ENCODE measurements at regions not wholly inside any gene's neighbourhood (a gene's known extent, or its start where the extent isn't known, plus 50 kb on each side); places are given as distances from the start of the nearest gene placed in this dataset.

DNA sequence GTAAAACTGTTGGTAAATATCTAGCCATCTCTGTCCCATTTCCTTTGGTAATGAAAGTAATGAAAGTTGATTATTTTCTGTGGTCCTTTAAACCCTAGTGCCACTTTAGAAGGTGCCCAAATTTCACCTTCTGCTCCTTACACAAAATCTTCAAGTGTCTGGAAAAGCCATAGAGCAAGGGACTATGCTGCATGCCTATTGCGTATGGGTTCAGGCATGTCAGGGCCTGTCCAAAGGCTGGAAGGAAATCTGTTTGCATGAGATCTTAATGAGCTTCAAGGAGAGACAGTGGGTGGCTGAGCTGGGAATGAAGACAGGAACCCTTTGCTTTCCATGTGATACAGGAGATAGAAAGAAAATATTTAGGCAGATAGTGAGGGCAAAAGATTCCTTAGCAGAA lies 66.6 kb upstream of the CCN6 start:
- no peak overlapping the region for H2AFZ ChIP-seq (ENCODE audit: low read depth, low read length, severe bottlenecking)
- H3K27me3 ChIP-seq (ENCODE audit: low read length), result no peaks in the 10 kb centered on the region
- H3K9me2 ChIP-seq (replicated peaks; ENCODE audit: insufficient read depth, low read length), result no peaks in the 10 kb centered on the region
- H3K27ac ChIP-seq (ENCODE audit: low read depth, low read length), result no peak overlapping the region
- no peaks in the 10 kb centered on the region for H3K9me3 ChIP-seq (ENCODE audit: insufficient read depth, low read length)
- no peaks in the 10 kb centered on the region for H3K36me3 ChIP-seq (ENCODE audit: low read length)
- H3F3A ChIP-seq (ENCODE audit: insufficient read depth), result no peaks in the 10 kb centered on the region
- H3K79me2 ChIP-seq (ENCODE audit: insufficient read depth, low read length), result no peaks in the 10 kb centered on the region
- no peak overlapping the region for H3K4me3 ChIP-seq (ENCODE audit: insufficient read depth, low read length, poor library complexity, severe bottlenecking)
- no peak overlapping the region for H3K4me2 ChIP-seq (ENCODE audit: low read depth, low read length, poor library complexity, severe bottlenecking)
- TF ChIP-seq EZH2phosphoT487 (conservative IDR thresholded peaks at IDR 0.05; ENCODE audit: low read length), result no peak
- no peak for TF ChIP-seq CTCF (IDR thresholded peaks at IDR 0.05; ENCODE audit: insufficient read depth, low read length, poor library complexity, severe bottlenecking)
- no peak overlapping the region for H3K9ac ChIP-seq (ENCODE audit: low read length)
- H4K20me1 ChIP-seq (ENCODE audit: low read depth, low read length), result no peaks in the 10 kb centered on the region

DNA sequence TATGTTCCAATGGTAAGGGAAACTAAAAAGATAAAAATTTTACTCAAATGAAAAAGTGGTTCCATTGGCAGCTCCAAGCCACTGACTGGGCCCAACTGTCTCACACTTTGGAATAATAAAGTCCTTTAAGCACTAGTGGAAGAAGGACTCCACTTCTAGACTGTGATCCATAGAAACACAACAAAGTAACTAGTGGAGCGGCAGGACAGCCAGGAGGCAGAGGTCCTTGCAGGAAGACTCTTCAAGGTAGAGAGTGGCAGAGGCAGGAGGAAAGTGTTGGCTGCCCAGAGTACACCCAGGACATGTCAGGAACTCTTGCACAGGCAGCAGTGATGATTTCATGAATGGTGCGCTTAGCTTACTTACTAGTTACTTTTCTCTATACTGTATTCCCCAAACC lies 65.0 kb upstream of the CCN6 start:
- H3K9me2 ChIP-seq (replicated peaks; ENCODE audit: insufficient read depth, low read length), result no peaks in the 10 kb centered on the region
- TF ChIP-seq EZH2phosphoT487 (conservative IDR thresholded peaks at IDR 0.05; ENCODE audit: low read length), result no peak
- no peak for TF ChIP-seq CTCF (IDR thresholded peaks at IDR 0.05; ENCODE audit: insufficient read depth, low read length, poor library complexity, severe bottlenecking)
- H3K9ac ChIP-seq (ENCODE audit: low read length), result no peak overlapping the region
- no peak overlapping the region for H3K4me2 ChIP-seq (ENCODE audit: low read depth, low read length, poor library complexity, severe bottlenecking)
- H3F3A ChIP-seq (ENCODE audit: insufficient read depth), result no peaks in the 10 kb centered on the region
- H3K9me3 ChIP-seq (ENCODE audit: insufficient read depth, low read length), result no peaks in the 10 kb centered on the region
- no peak overlapping the region for H2AFZ ChIP-seq (ENCODE audit: low read depth, low read length, severe bottlenecking)
- no peaks in the 10 kb centered on the region for H3K79me2 ChIP-seq (ENCODE audit: insufficient read depth, low read length)
- no peaks in the 10 kb centered on the region for H3K27me3 ChIP-seq (ENCODE audit: low read length)
- H3K4me3 ChIP-seq (ENCODE audit: insufficient read depth, low read length, poor library complexity, severe bottlenecking), result no peak overlapping the region
- no peaks in the 10 kb centered on the region for H4K20me1 ChIP-seq (ENCODE audit: low read depth, low read length)
- H3K36me3 ChIP-seq (ENCODE audit: low read length), result no peaks in the 10 kb centered on the region
- no peak overlapping the region for H3K27ac ChIP-seq (ENCODE audit: low read depth, low read length)

- Histone ChIP-seq H4K20me1 (ENCODE audit: low read depth, low read length) (no peaks in the 10 kb centered on the region), H3K27ac (ENCODE audit: low read depth, low read length) (no peak overlapping the region), H3K4me2 (ENCODE audit: low read depth, low read length, poor library complexity, severe bottlenecking) (no peak overlapping the region), H3K79me2 (ENCODE audit: insufficient read depth, low read length) (no peaks in the 10 kb centered on the region), H3K9me3 (ENCODE audit: insufficient read depth, low read length) (no peaks in the 10 kb centered on the region), H3K27me3 (ENCODE audit: low read length) (no peaks in the 10 kb centered on the region), H2AFZ (ENCODE audit: low read depth, low read length, severe bottlenecking) (no peak overlapping the region), H3K9ac (ENCODE audit: low read length) (no peak overlapping the region), H3F3A (ENCODE audit: insufficient read depth) (no peaks in the 10 kb centered on the region), H3K4me3 (ENCODE audit: insufficient read depth, low read length, poor library complexity, severe bottlenecking) (no peak overlapping the region), H3K9me2 (replicated peaks; ENCODE audit: insufficient read depth, low read length) (no peaks in the 10 kb centered on the region), H3K36me3 (ENCODE audit: low read length) (no peaks in the 10 kb centered on the region)
- no peak for TF ChIP-seq CTCF (IDR thresholded peaks at IDR 0.05; ENCODE audit: insufficient read depth, low read length, poor library complexity, severe bottlenecking)
- TF ChIP-seq EZH2phosphoT487 (conservative IDR thresholded peaks at IDR 0.05; ENCODE audit: low read length), result no peak
These were observed 64.2 kb upstream of the CCN6 start for GRCh38 chr6:111989743-111990142.

DNA sequence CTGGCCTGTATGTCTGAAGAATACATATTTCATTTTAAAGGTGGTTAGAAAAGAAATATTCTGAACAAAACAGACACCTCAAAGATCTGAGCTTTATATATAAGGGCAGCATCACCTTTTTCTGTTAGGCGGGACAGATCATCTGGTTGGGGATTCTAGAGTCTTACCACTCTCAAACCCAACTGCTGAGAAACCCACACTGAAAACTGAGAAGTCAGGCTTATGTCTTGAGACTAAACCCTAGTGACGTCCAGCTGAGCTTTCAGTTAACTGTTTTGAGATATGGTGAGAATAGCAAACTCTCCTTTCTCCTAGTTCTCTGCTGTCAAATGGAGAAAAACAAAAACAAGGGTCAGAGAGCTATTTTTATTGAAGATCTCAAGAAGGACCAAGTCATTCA lies 63.7 kb upstream of the CCN6 start:
- Histone ChIP-seq H3K9me3 (ENCODE audit: insufficient read depth, low read length) (no peaks in the 10 kb centered on the region), H3F3A (ENCODE audit: insufficient read depth) (no peaks in the 10 kb centered on the region), H3K4me3 (ENCODE audit: insufficient read depth, low read length, poor library complexity, severe bottlenecking) (no peak overlapping the region), H3K9me2 (replicated peaks; ENCODE audit: insufficient read depth, low read length) (no peaks in the 10 kb centered on the region), H2AFZ (ENCODE audit: low read depth, low read length, severe bottlenecking) (no peak overlapping the region), H3K79me2 (ENCODE audit: insufficient read depth, low read length) (no peaks in the 10 kb centered on the region), H3K36me3 (ENCODE audit: low read length) (no peaks in the 10 kb centered on the region), H4K20me1 (ENCODE audit: low read depth, low read length) (no peaks in the 10 kb centered on the region), H3K9ac (ENCODE audit: low read length) (no peak overlapping the region), H3K27me3 (ENCODE audit: low read length) (no peaks in the 10 kb centered on the region), H3K27ac (ENCODE audit: low read depth, low read length) (no peak overlapping the region), H3K4me2 (ENCODE audit: low read depth, low read length, poor library complexity, severe bottlenecking) (no peak overlapping the region)
- no peak for TF ChIP-seq EZH2phosphoT487 (conservative IDR thresholded peaks at IDR 0.05; ENCODE audit: low read length)
- TF ChIP-seq CTCF (IDR thresholded peaks at IDR 0.05; ENCODE audit: insufficient read depth, low read length, poor library complexity, severe bottlenecking), result no peak

Measured in SU-DHL-6 (cell line).